ENCODE measurements at regions not wholly inside any gene's neighbourhood (a gene's known extent, or its start where the extent isn't known, plus 50 kb on each side); places are given as distances from the start of the nearest gene placed in this dataset.

DNA sequence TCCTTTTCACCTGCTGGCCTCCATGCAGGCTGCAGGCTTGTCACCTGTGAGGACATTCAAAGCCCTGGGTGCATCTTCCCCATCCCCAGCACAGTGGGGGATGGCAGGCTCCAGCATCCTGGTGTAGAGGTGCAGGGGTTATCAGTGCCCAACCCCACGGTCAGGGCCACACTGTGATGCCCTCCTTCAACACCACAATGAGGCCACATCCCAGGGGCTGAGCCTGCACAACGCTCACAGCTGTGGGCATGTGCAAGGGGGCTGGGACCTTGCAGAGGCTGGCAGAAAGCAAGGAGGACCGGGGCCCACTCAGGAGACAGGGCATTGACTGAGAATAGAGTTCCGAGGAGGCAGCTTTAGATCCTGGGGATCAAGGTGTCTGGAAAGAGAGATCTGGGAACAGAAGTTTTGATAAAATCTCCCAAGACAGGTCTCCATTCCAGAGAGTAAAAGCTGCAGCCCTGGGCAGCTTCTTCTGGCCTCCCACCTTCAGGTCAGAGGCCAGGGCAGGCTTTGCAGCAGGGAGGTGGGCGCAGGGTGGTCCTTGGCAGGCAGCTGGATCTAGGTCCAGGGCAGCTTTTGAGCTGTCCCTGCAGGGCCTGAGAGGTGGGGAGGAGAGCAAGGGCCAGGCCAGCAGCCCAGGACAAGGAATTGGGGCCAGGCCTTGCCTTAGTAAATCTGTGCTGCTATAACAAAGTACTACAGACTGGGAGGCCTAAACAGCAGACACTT, 250.8 kb upstream of the B3GAT1 start:
- TF ChIP-seq, protein P1, sequence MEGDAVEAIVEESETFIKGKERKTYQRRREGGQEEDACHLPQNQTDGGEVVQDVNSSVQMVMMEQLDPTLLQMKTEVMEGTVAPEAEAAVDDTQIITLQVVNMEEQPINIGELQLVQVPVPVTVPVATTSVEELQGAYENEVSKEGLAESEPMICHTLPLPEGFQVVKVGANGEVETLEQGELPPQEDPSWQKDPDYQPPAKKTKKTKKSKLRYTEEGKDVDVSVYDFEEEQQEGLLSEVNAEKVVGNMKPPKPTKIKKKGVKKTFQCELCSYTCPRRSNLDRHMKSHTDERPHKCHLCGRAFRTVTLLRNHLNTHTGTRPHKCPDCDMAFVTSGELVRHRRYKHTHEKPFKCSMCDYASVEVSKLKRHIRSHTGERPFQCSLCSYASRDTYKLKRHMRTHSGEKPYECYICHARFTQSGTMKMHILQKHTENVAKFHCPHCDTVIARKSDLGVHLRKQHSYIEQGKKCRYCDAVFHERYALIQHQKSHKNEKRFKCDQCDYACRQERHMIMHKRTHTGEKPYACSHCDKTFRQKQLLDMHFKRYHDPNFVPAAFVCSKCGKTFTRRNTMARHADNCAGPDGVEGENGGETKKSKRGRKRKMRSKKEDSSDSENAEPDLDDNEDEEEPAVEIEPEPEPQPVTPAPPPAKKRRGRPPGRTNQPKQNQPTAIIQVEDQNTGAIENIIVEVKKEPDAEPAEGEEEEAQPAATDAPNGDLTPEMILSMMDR (IDR thresholded peaks at IDR 0.05), result no peak
- TF ChIP-seq POLR2A (IDR thresholded peaks at IDR 0.05), result no peak

All from lower leg skin (tissue), 3 donors.